Natural killer cell treated with Interleukin-12 subunit alpha and Interleukin-12 subunit beta and Interleukin-15 and Interleukin-18, amount 100 ng/mL, for 72 hours (primary cell): ENCODE measurements at regions not wholly inside any gene's neighbourhood (a gene's known extent, or its start where the extent isn't known, plus 50 kb on each side); places are given as distances from the start of the nearest gene placed in this dataset.

Experiments
- ATAC-seq, 2 donors: fragments of 150-1000 bp; cut with Tn5 transposase in 1 of 2; sonication (Bioruptor Pico), chemical (Tn5 transposase) in 1 of 2; 2 replicates each; pipeline ENCODE4 v1.10.0; 2021
- DNase-seq: peaks from one replicate; pipeline ENCODE4 v3.0.0; 2022; ENCODE audit warnings: low spot score
- H3K27ac Mint-ChIP-seq, 2 donors: 1 replicate in 1 of 2; 2 replicates in 1 of 2; pipeline ENCODE4 v1.8.0; 2022; ENCODE audit warnings: mixed read lengths in 2 of 2, mild to moderate bottlenecking in 1 of 2, moderate library complexity in 1 of 2
- H3K27me3 Mint-ChIP-seq, 2 donors: 1 replicate in 1 of 2; 2 replicates in 1 of 2; pipeline ENCODE4 v1.8.0; 2022; ENCODE audit warnings: mixed read lengths in 2 of 2
- H3K36me3 Mint-ChIP-seq: one replicate; pipeline ENCODE4 v1.8.0; 2022; ENCODE audit warnings: mixed read lengths
- H3K4me1 Mint-ChIP-seq, 2 donors: 1 replicate in 1 of 2; 2 replicates in 1 of 2; pipeline ENCODE4 v1.8.0; 2022; ENCODE audit warnings: low read depth in 2 of 2, mixed read lengths in 2 of 2, mild to moderate bottlenecking in 1 of 2
- H3K4me3 Mint-ChIP-seq: one replicate; pipeline ENCODE4 v1.8.0; 2022; ENCODE audit warnings: mixed read lengths
- H3K9me3 Mint-ChIP-seq: 2 replicates; pipeline ENCODE4 v1.8.0; 2022; ENCODE audit warnings: mixed read lengths

GRCh38 chr10:36183056-36183455, 541.0 kb upstream of the FZD8 start:
- no peak for ATAC-seq
- H3K36me3 Mint-ChIP-seq = no peaks in the 10 kb centered on the region
- no peak for DNase-seq
- H3K9me3 Mint-ChIP-seq = peaks cover 6% of the 10 kb centered on the region
- H3K4me3 Mint-ChIP-seq = no peak overlapping the region
- no peaks in the 10 kb centered on the region for H3K27me3 Mint-ChIP-seq
- no peaks in the 10 kb centered on the region for H3K4me1 Mint-ChIP-seq
- no peak overlapping the region for H3K27ac Mint-ChIP-seq

GRCh38 chr10:36182606-36183005, 540.5 kb upstream of the FZD8 start:
- peaks cover 6% of the 10 kb centered on the region for H3K9me3 Mint-ChIP-seq
- no peak for DNase-seq
- H3K27me3 Mint-ChIP-seq = no peaks in the 10 kb centered on the region
- no peaks in the 10 kb centered on the region for H3K36me3 Mint-ChIP-seq
- H3K4me1 Mint-ChIP-seq = no peaks in the 10 kb centered on the region
- H3K27ac Mint-ChIP-seq = no peak overlapping the region
- no peak for ATAC-seq
- H3K4me3 Mint-ChIP-seq = no peak overlapping the region

GRCh38 chr10:36182179-36182566, 540.1 kb upstream of the FZD8 start:
- no peaks in the 10 kb centered on the region for H3K4me1 Mint-ChIP-seq
- DNase-seq = no peak
- H3K27ac Mint-ChIP-seq = no peak overlapping the region
- H3K4me3 Mint-ChIP-seq = no peak overlapping the region
- no peak for ATAC-seq
- H3K27me3 Mint-ChIP-seq = no peaks in the 10 kb centered on the region
- H3K36me3 Mint-ChIP-seq = no peaks in the 10 kb centered on the region
- peaks cover 4% of the 10 kb centered on the region for H3K9me3 Mint-ChIP-seq

- Mint-ChIP-seq H3K36me3 (no peaks in the 10 kb centered on the region), H3K27me3 (no peaks in the 10 kb centered on the region), H3K27ac (no peak overlapping the region), H3K9me3 (peaks cover 4% of the 10 kb centered on the region), H3K4me3 (no peak overlapping the region), H3K4me1 (no peaks in the 10 kb centered on the region)
- DNase-seq (no peak), ATAC-seq (no peak)
Observed at GRCh38 chr10:36181426-36182178, 539.5 kb upstream of the FZD8 start.

GRCh38 chr10:36178616-36179015, 536.5 kb upstream of the FZD8 start:
- no peak overlapping the region for H3K4me3 Mint-ChIP-seq
- DNase-seq (no peak), ATAC-seq (no peak)
- no peaks in the 10 kb centered on the region for H3K27me3 Mint-ChIP-seq
- no peak overlapping the region for H3K27ac Mint-ChIP-seq
- H3K36me3 Mint-ChIP-seq = no peaks in the 10 kb centered on the region
- H3K9me3 Mint-ChIP-seq = peaks cover 9% of the 10 kb centered on the region
- no peaks in the 10 kb centered on the region for H3K4me1 Mint-ChIP-seq

GRCh38 chr10:36177071-36177470, 535.0 kb upstream of the FZD8 start:
- H3K9me3 Mint-ChIP-seq = peaks cover 9% of the 10 kb centered on the region
- H3K4me1 Mint-ChIP-seq = no peaks in the 10 kb centered on the region
- no peak overlapping the region for H3K27ac Mint-ChIP-seq
- H3K36me3 Mint-ChIP-seq = no peaks in the 10 kb centered on the region
- ATAC-seq (no peak), DNase-seq (no peak)
- H3K27me3 Mint-ChIP-seq = no peaks in the 10 kb centered on the region
- no peak overlapping the region for H3K4me3 Mint-ChIP-seq

- Mint-ChIP-seq H3K4me1 (no peaks in the 10 kb centered on the region), H3K4me3 (no peak overlapping the region), H3K27ac (no peak overlapping the region), H3K36me3 (no peaks in the 10 kb centered on the region), H3K9me3 (peaks cover 9% of the 10 kb centered on the region), H3K27me3 (no peaks in the 10 kb centered on the region)
- DNase-seq (no peak), ATAC-seq (no peak)
Observed at GRCh38 chr10:36175954-36176353, 533.9 kb upstream of the FZD8 start.

- DNase-seq (no peak), ATAC-seq (no peak)
- Mint-ChIP-seq H3K4me1 (no peaks in the 10 kb centered on the region), H3K27ac (no peak overlapping the region), H3K36me3 (no peaks in the 10 kb centered on the region), H3K27me3 (no peaks in the 10 kb centered on the region), H3K9me3 (peaks cover 9% of the 10 kb centered on the region), H3K4me3 (no peak overlapping the region)
Observed at GRCh38 chr10:36173364-36173763, 531.3 kb upstream of the FZD8 start.

GRCh38 chr10:36171953-36172940, 530.2 kb upstream of the FZD8 start:
- ATAC-seq (no peak), DNase-seq (no peak)
- Mint-ChIP-seq H3K27ac (no peak overlapping the region), H3K4me3 (no peak overlapping the region), H3K9me3 (peaks cover 9% of the 10 kb centered on the region), H3K36me3 (no peaks in the 10 kb centered on the region), H3K4me1 (no peaks in the 10 kb centered on the region), H3K27me3 (no peaks in the 10 kb centered on the region)

- Mint-ChIP-seq H3K4me3 (no peak overlapping the region), H3K36me3 (no peaks in the 10 kb centered on the region), H3K27me3 (no peaks in the 10 kb centered on the region), H3K9me3 (peaks cover 13% of the 10 kb centered on the region), H3K27ac (no peak overlapping the region), H3K4me1 (no peaks in the 10 kb centered on the region)
- DNase-seq (no peak), ATAC-seq (no peak)
Observed at GRCh38 chr10:36171556-36171952, 529.5 kb upstream of the FZD8 start.

- ATAC-seq (no peak), DNase-seq (no peak)
- Mint-ChIP-seq H3K9me3 (peaks cover 14% of the 10 kb centered on the region), H3K27me3 (no peaks in the 10 kb centered on the region), H3K4me1 (no peaks in the 10 kb centered on the region), H3K36me3 (no peaks in the 10 kb centered on the region), H3K27ac (no peak overlapping the region), H3K4me3 (no peak overlapping the region)
Observed at GRCh38 chr10:36170943-36171501, 528.9 kb upstream of the FZD8 start.

GRCh38 chr10:36170142-36170719, 528.1 kb upstream of the FZD8 start:
- peaks cover 14% of the 10 kb centered on the region for H3K9me3 Mint-ChIP-seq
- no peaks in the 10 kb centered on the region for H3K36me3 Mint-ChIP-seq
- no peak overlapping the region for H3K4me3 Mint-ChIP-seq
- H3K4me1 Mint-ChIP-seq = no peaks in the 10 kb centered on the region
- H3K27me3 Mint-ChIP-seq = no peaks in the 10 kb centered on the region
- DNase-seq (no peak), ATAC-seq (no peak)
- H3K27ac Mint-ChIP-seq = no peak overlapping the region

- no peak overlapping the region for H3K27ac Mint-ChIP-seq
- no peak overlapping the region for H3K4me3 Mint-ChIP-seq
- H3K27me3 Mint-ChIP-seq = no peaks in the 10 kb centered on the region
- DNase-seq = no peak
- H3K4me1 Mint-ChIP-seq = no peaks in the 10 kb centered on the region
- no peak for ATAC-seq
- no peaks in the 10 kb centered on the region for H3K36me3 Mint-ChIP-seq
- H3K9me3 Mint-ChIP-seq = peaks cover 16% of the 10 kb centered on the region
Observed at GRCh38 chr10:36168777-36169176, 526.7 kb upstream of the FZD8 start.
